Fibroblast of lung (primary cell): ENCODE measurements at regions not wholly inside any gene's neighbourhood (a gene's known extent, or its start where the extent isn't known, plus 50 kb on each side); places are given as distances from the start of the nearest gene placed in this dataset.

Source experiments
- DNase-seq, 2 donors: peaks; one replicate each; pipeline versions ENCODE4 v3.0.0 to v3.0.0-alpha.2; 2010; ENCODE audit warnings: low read depth in 2 of 2
- H2AFZ ChIP-seq: 2 replicates; pipeline ENCODE4 v1.5.1; 2012; ENCODE audit warnings: low read length, control low read depth, inconsistent platforms
- H3K27ac ChIP-seq: 2 replicates; pipeline ENCODE4 v1.5.1; 2011; ENCODE audit warnings: low read length, control low read depth; ENCODE audit not compliant: insufficient read depth
- H3K27me3 ChIP-seq: 2 replicates; pipeline ENCODE4 v1.5.1; 2011; ENCODE audit warnings: mild to moderate bottlenecking, low read length; ENCODE audit not compliant: control insufficient read depth, insufficient read depth
- H3K36me3 ChIP-seq: 2 replicates; pipeline ENCODE4 v1.5.1; 2011; ENCODE audit warnings: low read length; ENCODE audit not compliant: control insufficient read depth, insufficient read depth
- H3K4me1 ChIP-seq: 2 replicates; pipeline ENCODE4 v1.5.1; 2011; ENCODE audit warnings: low read length; ENCODE audit not compliant: control insufficient read depth, insufficient read depth; ENCODE audit errors: extremely low read depth
- H3K4me2 ChIP-seq: 2 replicates; pipeline ENCODE4 v1.5.1; 2011; ENCODE audit warnings: low read length, control low read depth; ENCODE audit not compliant: insufficient read depth; ENCODE audit errors: extremely low read depth
- H3K4me3 ChIP-seq, 4 experiments: fragments of 200-600 bp in 1 of 4; sonication (generic) in 1 of 4; replicated peaks in 1 of 4; 2 replicates each; pipeline ENCODE4 v1.5.1; 2011 to 2016; ENCODE audit warnings: low read length in 4 of 4, low read depth in 3 of 4, mild to moderate bottlenecking in 3 of 4, control low read depth in 2 of 4, inconsistent platforms in 1 of 4, mixed read lengths in 1 of 4; ENCODE audit not compliant: insufficient read depth in 1 of 4; ENCODE audit errors: control extremely low read depth in 1 of 4
- H3K79me2 ChIP-seq: 2 replicates; pipeline ENCODE4 v1.5.1; 2012; ENCODE audit warnings: mild to moderate bottlenecking, low read length, inconsistent platforms; ENCODE audit not compliant: control insufficient read depth, insufficient read depth
- H3K9ac ChIP-seq: 2 replicates; pipeline ENCODE4 v1.5.1; 2011; ENCODE audit warnings: mild to moderate bottlenecking, low read length, control low read depth; ENCODE audit not compliant: insufficient read depth
- H3K9me3 ChIP-seq: 2 replicates; pipeline ENCODE4 v1.5.1; 2012; ENCODE audit warnings: low read depth, low read length; ENCODE audit not compliant: control insufficient read depth, insufficient read depth
- H4K20me1 ChIP-seq: 2 replicates; pipeline ENCODE4 v1.5.1; 2011; ENCODE audit warnings: low read length; ENCODE audit not compliant: control insufficient read depth, insufficient read depth; ENCODE audit errors: extremely low read depth
- CTCF ChIP-seq, 2 donors: IDR thresholded peaks in 1 of 2; conservative IDR thresholded peaks in 1 of 2; 1 replicate in 1 of 2; 2 replicates in 1 of 2; pipeline ENCODE4 v1.5.1; 2011 to 2012; ENCODE audit warnings: low read length in 2 of 2, control low read depth in 1 of 2, inconsistent platforms in 1 of 2, low read depth in 1 of 2, mild to moderate bottlenecking in 1 of 2
- EZH2 ChIP-seq: IDR thresholded peaks from 2 replicates; pipeline ENCODE4 v1.5.1; 2012; ENCODE audit warnings: low read length, control low read depth, mild to moderate bottlenecking; ENCODE audit errors: missing control alignments

- Histone ChIP-seq H4K20me1 (no peaks in the 10 kb centered on the region), H3K9me3 (no peaks in the 10 kb centered on the region), H3K4me3 (no peak overlapping the region), H2AFZ (no peak overlapping the region), H3K27ac (no peak overlapping the region), H3K9ac (no peak overlapping the region), H3K36me3 (no peaks in the 10 kb centered on the region), H3K4me1 (no peaks in the 10 kb centered on the region), H3K4me2 (no peak overlapping the region), H3K79me2 (no peaks in the 10 kb centered on the region), H3K27me3 (no peaks in the 10 kb centered on the region)
- TF ChIP-seq EZH2 (no peak), CTCF (conservative IDR thresholded peaks at IDR 0.05 in 1 of 2, IDR thresholded peaks at IDR 0.05 in 1 of 2; ENCODE audit: low read depth in 1 of 2, low read length in 2 of 2) (no peak)
- no peak for DNase-seq
Observed at GRCh38 chr7:118671149-118671548, 446.6 kb downstream of the ANKRD7 start.

GRCh38 chr7:118684796-118685195 is 460.3 kb downstream of the ANKRD7 start:
- DNase-seq = no peak
- H3K4me3 ChIP-seq = no peak overlapping the region
- no peak overlapping the region for H3K27ac ChIP-seq
- no peak overlapping the region for H2AFZ ChIP-seq
- H4K20me1 ChIP-seq = no peaks in the 10 kb centered on the region
- no peak overlapping the region for H3K4me2 ChIP-seq
- no peak overlapping the region for H3K9ac ChIP-seq
- TF ChIP-seq CTCF (conservative IDR thresholded peaks at IDR 0.05 in 1 of 2, IDR thresholded peaks at IDR 0.05 in 1 of 2; ENCODE audit: low read depth in 1 of 2, low read length in 2 of 2) = no peak
- no peak for TF ChIP-seq EZH2
- no peaks in the 10 kb centered on the region for H3K36me3 ChIP-seq
- no peaks in the 10 kb centered on the region for H3K4me1 ChIP-seq
- H3K27me3 ChIP-seq = no peaks in the 10 kb centered on the region
- no peaks in the 10 kb centered on the region for H3K9me3 ChIP-seq
- H3K79me2 ChIP-seq = no peaks in the 10 kb centered on the region

GRCh38 chr7:118689403-118689802 is 464.9 kb downstream of the ANKRD7 start:
- TF ChIP-seq EZH2 (no peak), CTCF (conservative IDR thresholded peaks at IDR 0.05 in 1 of 2, IDR thresholded peaks at IDR 0.05 in 1 of 2; ENCODE audit: low read depth in 1 of 2, low read length in 2 of 2) (no peak)
- Histone ChIP-seq H3K9ac (no peak overlapping the region), H3K79me2 (no peaks in the 10 kb centered on the region), H3K27ac (no peak overlapping the region), H4K20me1 (no peaks in the 10 kb centered on the region), H3K27me3 (no peaks in the 10 kb centered on the region), H3K4me3 (no peak overlapping the region), H2AFZ (no peak overlapping the region), H3K9me3 (no peaks in the 10 kb centered on the region), H3K36me3 (no peaks in the 10 kb centered on the region), H3K4me1 (no peaks in the 10 kb centered on the region), H3K4me2 (no peak overlapping the region)
- no peak for DNase-seq
